ENCODE measurements at regions not wholly inside any gene's neighbourhood (a gene's known extent, or its start where the extent isn't known, plus 50 kb on each side); places are given as distances from the start of the nearest gene placed in this dataset.

GRCh38 chr20:11852811-11853210, 64.9 kb upstream of the BTBD3 start:
- no peak for DNase-seq (ENCODE audit: low spot score)

GRCh38 chr20:11853359-11853758, 64.3 kb upstream of the BTBD3 start:
- no peak for DNase-seq (ENCODE audit: low spot score)

GRCh38 chr20:11861479-11861878, 56.2 kb upstream of the BTBD3 start:
- no peak for DNase-seq (ENCODE audit: low spot score)

GRCh38 chr20:11867291-11867919, 50.3 kb upstream of the BTBD3 start:
- no peak for DNase-seq (ENCODE audit: low spot score)
